Neuronal stem cell (in vitro differentiated cells): ENCODE measurements at regions not wholly inside any gene's neighbourhood (a gene's known extent, or its start where the extent isn't known, plus 50 kb on each side); places are given as distances from the start of the nearest gene placed in this dataset.
"Not testable (repeated sequence)": the region's sequence is repeated elsewhere in the genome, so short reads cannot be mapped to it uniquely, and the experiment has no call there.

Experiments
- DNase-seq: peaks from one replicate; pipeline ENCODE4 v3.0.0-alpha.2; 2013; ENCODE audit warnings: low spot score
- H2AFZ ChIP-seq: one replicate; pipeline ENCODE4 v1.6.1; 2013; ENCODE audit warnings: mild to moderate bottlenecking, low read length, inconsistent platforms
- H2AK5ac ChIP-seq: 2 replicates; pipeline ENCODE4 v1.6.1; 2013; ENCODE audit warnings: low read depth, mild to moderate bottlenecking, inconsistent platforms, low read length, moderate library complexity, mixed read lengths
- H2BK120ac ChIP-seq: 2 replicates; pipeline ENCODE4 v1.6.1; 2013; ENCODE audit warnings: low read depth, mild to moderate bottlenecking, inconsistent platforms, low read length, moderate library complexity, mixed read lengths
- H2BK12ac ChIP-seq: one replicate; pipeline ENCODE4 v1.6.1; 2013; ENCODE audit warnings: low read length, inconsistent platforms
- H2BK15ac ChIP-seq: 2 replicates; pipeline ENCODE4 v1.6.1; 2013; ENCODE audit warnings: mild to moderate bottlenecking, low read length, inconsistent platforms, mixed read lengths
- H2BK5ac ChIP-seq: one replicate; pipeline ENCODE4 v1.6.1; 2013; ENCODE audit warnings: inconsistent platforms, mild to moderate bottlenecking, low read length, moderate library complexity
- H3K14ac ChIP-seq: one replicate; pipeline ENCODE4 v1.6.1; 2013; ENCODE audit warnings: low read length, inconsistent platforms
- H3K18ac ChIP-seq: 2 replicates; pipeline ENCODE4 v1.6.1; 2013; ENCODE audit warnings: low read length, inconsistent platforms
- H3K23ac ChIP-seq: 2 replicates; pipeline ENCODE4 v1.6.1; 2013; ENCODE audit warnings: low read depth, mild to moderate bottlenecking, mixed read lengths, low read length, inconsistent platforms; ENCODE audit not compliant: poor library complexity
- H3K27ac ChIP-seq: replicated peaks from 3 replicates; pipeline ENCODE4 v1.5.1; 2013; ENCODE audit warnings: low read length, inconsistent platforms
- H3K27me3 ChIP-seq, 3 experiments: 2 replicates each; pipeline ENCODE4 v1.6.1; 2013; ENCODE audit warnings: low read length in 3 of 3, mild to moderate bottlenecking in 2 of 3, inconsistent platforms in 1 of 3, low read depth in 1 of 3, mixed read lengths in 1 of 3, moderate library complexity in 1 of 3; ENCODE audit not compliant: control insufficient read depth in 3 of 3, insufficient read depth in 3 of 3
- H3K36me3 ChIP-seq, 2 donors: replicated peaks in 1 of 2; 2 replicates each; pipeline ENCODE4 v1.6.1; 2013; ENCODE audit warnings: low read length in 2 of 2; ENCODE audit not compliant: control insufficient read depth in 2 of 2, insufficient read depth in 2 of 2
- H3K4ac ChIP-seq: 2 replicates; pipeline ENCODE4 v1.6.1; 2013; ENCODE audit warnings: inconsistent platforms, mild to moderate bottlenecking, low read length, moderate library complexity
- H3K4me1 ChIP-seq, 2 donors: 1 replicate in 1 of 2; 2 replicates in 1 of 2; pipeline ENCODE4 v1.6.1; 2013; ENCODE audit warnings: low read length in 2 of 2, low read depth in 1 of 2; ENCODE audit not compliant: control insufficient read depth in 2 of 2, insufficient read depth in 1 of 2
- H3K4me2 ChIP-seq: one replicate; pipeline ENCODE4 v1.6.1; 2013; ENCODE audit warnings: mild to moderate bottlenecking, low read length, inconsistent platforms; ENCODE audit not compliant: insufficient read depth, poor library complexity, severe bottlenecking
- H3K4me3 ChIP-seq, 2 donors: 2 replicates each; pipeline ENCODE4 v1.5.1; 2013; ENCODE audit warnings: low read length in 2 of 2, mild to moderate bottlenecking in 2 of 2, inconsistent platforms in 1 of 2, moderate library complexity in 1 of 2
- H3K79me1 ChIP-seq: one replicate; pipeline ENCODE4 v1.6.1; 2013; ENCODE audit warnings: low read depth, mild to moderate bottlenecking, inconsistent platforms, low read length, moderate library complexity
- H3K9ac ChIP-seq: one replicate; pipeline ENCODE4 v1.6.1; 2013; ENCODE audit warnings: mild to moderate bottlenecking, low read depth, low read length, inconsistent platforms; ENCODE audit not compliant: poor library complexity
- H3K9me3 ChIP-seq, 2 donors: replicated peaks in 1 of 2; 2 replicates each; pipeline versions ENCODE3 to v1.6.1; 2013; ENCODE audit warnings: low read length in 2 of 2, mild to moderate bottlenecking in 2 of 2, inconsistent platforms in 1 of 2, low read depth in 1 of 2, mixed read lengths in 1 of 2, moderate library complexity in 1 of 2; ENCODE audit not compliant: control insufficient read depth in 2 of 2, insufficient read depth in 1 of 2
- H4K8ac ChIP-seq: one replicate; pipeline ENCODE4 v1.6.1; 2013; ENCODE audit warnings: low read depth, mild to moderate bottlenecking, inconsistent platforms, low read length, moderate library complexity
- H4K91ac ChIP-seq: one replicate; pipeline ENCODE4 v1.6.1; 2013; ENCODE audit warnings: low read length, low read depth, mild to moderate bottlenecking, inconsistent platforms; ENCODE audit not compliant: poor library complexity
- WGBS, 2 donors: extraction: QIAGEN DNeasy Blood & Tissue Kit; methylation state at CpG; one replicate each; pipeline ENCODE4 v1.1.7; 2013; ENCODE audit warnings: missing lambda C conversion rate in 2 of 2, mixed read lengths in 1 of 2; ENCODE audit not compliant: insufficient read length in 2 of 2, insufficient replicate concordance in 1 of 2; ENCODE audit errors: extremely low coverage in 2 of 2; 5-methylcytosine and 5-hydroxymethylcytosine counted together

- H3K27me3 ChIP-seq, H4K91ac ChIP-seq: not testable (repeated sequence)
- no CpG with 5 or more reads among the region's 2 CpGs for WGBS, 2 donors
Measured at GRCh38 chr16:59624381-59624780, 890.3 kb upstream of the GOT2 start.

DNA sequence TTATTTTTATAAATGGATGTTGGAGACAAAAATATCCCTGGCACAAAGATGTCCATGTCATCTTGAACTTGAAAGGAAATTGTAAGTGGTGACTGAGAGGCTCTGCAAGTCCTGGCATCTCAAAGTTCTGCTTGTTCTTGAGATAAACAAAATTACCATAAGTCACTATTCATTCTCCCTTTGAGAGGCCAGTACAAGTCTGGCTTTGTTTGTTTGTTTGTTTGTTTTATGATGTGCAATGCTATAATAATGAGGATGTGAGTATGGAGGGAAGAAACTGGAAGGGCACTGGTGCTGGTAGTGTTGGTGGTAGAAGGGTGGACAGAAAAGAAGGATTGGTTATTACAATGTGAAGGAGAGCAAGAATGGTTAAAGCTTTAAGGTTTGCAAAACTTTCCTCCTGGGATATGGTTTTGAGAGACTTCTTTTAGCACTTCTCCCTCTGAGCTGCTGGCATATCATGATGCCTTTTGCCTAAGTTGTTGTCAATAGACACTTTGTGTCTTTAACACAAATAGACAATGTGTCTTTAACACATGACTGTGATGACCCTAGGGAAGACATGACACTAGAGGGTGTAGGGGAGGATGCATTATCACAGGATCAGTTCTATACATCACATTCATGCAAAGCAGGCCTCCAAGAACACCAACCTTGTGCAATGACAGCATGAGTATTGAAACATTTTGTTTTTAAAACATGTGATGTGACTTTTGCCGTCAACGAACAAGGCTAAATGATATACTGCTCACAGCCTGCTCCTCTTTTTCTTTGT lies 880.5 kb upstream of the GOT2 start:
- H2BK120ac ChIP-seq = no peak overlapping the region
- H2BK15ac ChIP-seq = no peak overlapping the region

More at GRCh38 chr16:59624381-59624780, 890.3 kb upstream of the GOT2 start:
- not testable (repeated sequence) for H3K18ac ChIP-seq, H3K4me3 ChIP-seq, H3K27ac ChIP-seq, H4K8ac ChIP-seq, H3K23ac ChIP-seq, H2AFZ ChIP-seq, H2AK5ac ChIP-seq, H3K9me3 ChIP-seq, H3K14ac ChIP-seq, H3K79me1 ChIP-seq, H2BK12ac ChIP-seq, H3K36me3 ChIP-seq, H3K4ac ChIP-seq, H3K9ac ChIP-seq, H3K4me1 ChIP-seq, H2BK120ac ChIP-seq, H2BK5ac ChIP-seq, H3K4me2 ChIP-seq, H2BK15ac ChIP-seq, DNase-seq

DNA sequence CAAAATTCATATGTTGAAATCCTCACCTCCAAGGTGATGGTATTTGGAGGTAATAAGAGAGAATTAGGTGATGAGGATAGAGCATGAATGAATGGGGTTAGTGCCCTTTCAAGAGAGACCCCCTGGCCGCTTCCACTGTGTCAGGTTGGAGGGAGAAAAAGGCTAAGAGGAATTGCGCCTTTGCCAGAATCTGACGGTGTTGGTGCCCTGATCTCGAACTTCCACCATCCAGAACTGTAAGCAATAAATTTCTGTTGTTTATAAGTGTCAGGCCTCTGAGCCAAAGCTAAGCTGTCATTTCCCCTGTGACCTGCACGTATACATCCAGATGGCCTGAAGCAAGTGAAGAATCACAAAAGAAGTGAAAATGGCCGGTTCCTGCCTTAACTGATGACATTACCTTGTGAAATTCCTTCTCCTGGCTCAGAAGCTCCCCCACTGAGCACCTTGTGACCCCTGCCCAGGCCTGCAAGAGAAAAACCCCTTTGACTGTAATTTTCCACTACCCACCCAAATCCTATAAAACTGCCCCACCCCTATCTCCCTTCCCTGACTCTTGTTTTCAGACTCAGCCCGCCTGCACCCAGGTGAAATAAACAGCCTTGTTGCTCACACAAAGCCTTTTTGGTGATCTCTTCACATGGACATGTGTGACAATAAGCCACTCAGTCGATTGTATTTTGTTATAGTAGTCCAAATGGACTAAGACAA lies 878.9 kb upstream of the GOT2 start:
- H2BK120ac ChIP-seq, H3K27ac ChIP-seq, H3K79me1 ChIP-seq, H4K91ac ChIP-seq, H2AK5ac ChIP-seq, H3K9me3 ChIP-seq, H3K4me2 ChIP-seq, DNase-seq, H3K23ac ChIP-seq, H3K36me3 ChIP-seq, H3K14ac ChIP-seq, H3K4ac ChIP-seq, H3K27me3 ChIP-seq, H3K9ac ChIP-seq, H2BK12ac ChIP-seq, H2BK15ac ChIP-seq, H3K4me3 ChIP-seq, H2BK5ac ChIP-seq, H2AFZ ChIP-seq, H3K18ac ChIP-seq, H4K8ac ChIP-seq, H3K4me1 ChIP-seq: not testable (repeated sequence)
- no CpG with 5 or more reads among the region's 8 CpGs for WGBS, 2 donors

More for the DNA sequence above, 880.5 kb upstream of the GOT2 start:
- Histone ChIP-seq H2BK5ac (no peak overlapping the region), H2AFZ (no peak overlapping the region), H3K9me3 (no peaks in the 10 kb centered on the region), H3K36me3 (no peaks in the 10 kb centered on the region), H3K27ac (no peak overlapping the region), H3K4ac (no peak overlapping the region), H3K27me3 (no peaks in the 10 kb centered on the region), H4K91ac (no peak overlapping the region), H3K4me1 (no peaks in the 10 kb centered on the region), H3K18ac (no peak overlapping the region), H3K23ac (no peak overlapping the region), H2AK5ac (no peak overlapping the region), H3K4me3 (no peak overlapping the region), H3K79me1 (no peaks in the 10 kb centered on the region), H3K4me2 (no peak overlapping the region), H2BK12ac (no peak overlapping the region), H3K9ac (no peak overlapping the region), H4K8ac (no peak overlapping the region), H3K14ac (no peak overlapping the region)
- WGBS, 2 donors = no CpG with 5 or more reads among the region's 2 CpGs
- no peak for DNase-seq

DNA sequence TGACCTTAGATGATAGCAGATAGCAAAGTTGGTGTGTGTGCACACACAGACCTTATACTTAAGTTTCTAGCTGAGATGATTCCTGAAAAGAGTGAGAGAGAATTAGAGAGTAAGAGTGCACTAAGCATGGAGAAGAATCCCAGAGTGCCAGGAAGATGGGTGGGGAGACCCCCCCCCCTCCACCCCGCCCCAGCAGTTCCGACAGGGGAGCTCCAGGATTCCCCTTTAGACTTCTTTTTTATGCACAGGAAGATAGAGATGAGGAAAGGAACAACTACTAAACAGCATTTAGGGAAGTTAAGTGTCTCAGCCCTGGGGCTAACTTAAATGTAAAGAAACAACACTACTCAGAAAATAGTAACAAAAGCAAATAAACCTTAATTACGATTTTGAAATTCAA lies 878.0 kb upstream of the GOT2 start:
- H4K8ac ChIP-seq = no peak overlapping the region
- no peaks in the 10 kb centered on the region for H3K79me1 ChIP-seq
- H3K4me3 ChIP-seq = no peak overlapping the region
- no CpG with 5 or more reads among the region's 3 CpGs for WGBS, 2 donors
- H2AK5ac ChIP-seq = no peak overlapping the region
- no peak overlapping the region for H4K91ac ChIP-seq
- H3K14ac ChIP-seq = no peak overlapping the region
- H2BK12ac ChIP-seq = no peak overlapping the region
- no peaks in the 10 kb centered on the region for H3K9me3 ChIP-seq
- no peaks in the 10 kb centered on the region for H3K27me3 ChIP-seq
- no peak for DNase-seq
- no peak overlapping the region for H3K4ac ChIP-seq
- H2BK120ac ChIP-seq = no peak overlapping the region
- H3K36me3 ChIP-seq = no peaks in the 10 kb centered on the region
- no peak overlapping the region for H3K23ac ChIP-seq
- H2BK15ac ChIP-seq = no peak overlapping the region
- no peak overlapping the region for H2AFZ ChIP-seq
- no peaks in the 10 kb centered on the region for H3K4me1 ChIP-seq
- no peak overlapping the region for H3K27ac ChIP-seq
- H3K18ac ChIP-seq = no peak overlapping the region
- no peak overlapping the region for H2BK5ac ChIP-seq
- no peak overlapping the region for H3K9ac ChIP-seq
- no peak overlapping the region for H3K4me2 ChIP-seq
